Kidney capillary endothelial cell (primary cell): ENCODE measurements at regions not wholly inside any gene's neighbourhood (a gene's known extent, or its start where the extent isn't known, plus 50 kb on each side); places are given as distances from the start of the nearest gene placed in this dataset.
A peak's percentile ranks its signal among the peaks of the same experiment; 100 is the strongest.

Experiments used
- DNase-seq: peaks from one replicate; pipeline ENCODE4 v3.0.0-alpha.2; 2018; ENCODE audit warnings: low spot score

DNA sequence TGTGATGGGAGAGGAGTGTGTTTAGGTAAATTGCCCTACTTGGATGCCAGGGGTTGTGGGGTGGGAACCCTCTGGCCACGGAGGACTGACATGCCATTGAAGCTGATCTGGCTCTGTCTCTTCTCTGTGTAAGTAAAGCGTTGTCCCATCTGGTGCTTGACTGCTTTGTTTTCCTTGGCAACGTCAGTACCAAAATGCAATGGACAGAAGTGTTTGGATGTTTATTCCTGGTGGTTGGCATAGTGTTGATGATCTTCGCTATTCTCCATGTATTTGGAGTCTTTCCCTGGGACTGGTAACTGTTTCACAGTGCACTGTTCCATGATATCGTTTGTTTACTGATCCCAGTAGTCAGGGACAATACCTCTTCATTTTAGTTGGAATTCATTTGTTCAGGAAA, 130.5 kb upstream of the MCTP2 start:
- DNase-seq: no peak

DNA sequence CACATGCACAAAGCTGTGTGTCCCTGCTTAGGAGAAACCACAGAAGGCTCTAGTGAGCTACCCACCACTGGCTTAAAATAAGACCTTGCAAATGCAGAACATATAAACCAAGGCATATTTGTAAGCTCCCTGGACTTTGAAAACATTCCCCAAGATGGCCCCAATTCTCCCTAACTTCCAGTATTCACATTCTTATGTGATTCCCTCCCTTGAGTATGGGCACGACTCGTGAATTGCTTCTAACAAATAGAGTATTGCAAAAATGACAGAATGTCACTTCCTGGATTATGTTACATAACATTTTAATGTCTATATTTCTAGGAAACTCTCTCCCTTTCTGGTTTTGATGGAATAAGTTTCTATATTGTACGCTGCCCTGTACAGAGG, 131.8 kb upstream of the MCTP2 start:
- no peak for DNase-seq

DNA sequence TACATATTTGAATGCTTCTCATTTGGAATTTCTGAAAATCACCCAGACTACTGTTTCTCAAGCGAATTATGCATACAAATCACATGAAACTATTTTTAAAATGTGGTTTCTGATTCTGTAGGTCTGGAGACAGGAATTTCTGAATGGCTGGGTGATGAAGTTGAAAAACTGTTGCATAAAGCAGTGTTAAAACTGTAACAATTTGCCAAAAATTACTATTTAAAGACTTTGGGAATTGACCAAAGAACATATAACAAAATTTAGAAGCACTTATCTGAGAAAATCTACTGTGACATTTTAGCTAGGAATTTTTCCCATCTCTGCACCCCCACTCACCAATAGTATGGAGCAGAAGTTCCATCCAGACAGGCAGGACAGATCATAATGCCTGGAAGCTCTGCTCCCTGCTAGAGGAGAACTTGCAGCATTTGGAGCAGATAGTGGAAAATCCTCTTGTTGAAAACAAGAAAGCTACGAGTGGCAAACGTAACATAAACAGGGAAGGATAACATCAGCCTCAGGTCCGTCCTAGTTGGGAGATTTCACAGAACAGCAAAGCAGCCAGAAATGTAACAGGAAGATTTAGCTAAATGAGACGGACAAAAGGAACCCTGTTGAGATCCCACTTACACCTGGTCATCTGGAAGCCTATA, 132.3 kb upstream of the MCTP2 start:
- no peak for DNase-seq

DNA sequence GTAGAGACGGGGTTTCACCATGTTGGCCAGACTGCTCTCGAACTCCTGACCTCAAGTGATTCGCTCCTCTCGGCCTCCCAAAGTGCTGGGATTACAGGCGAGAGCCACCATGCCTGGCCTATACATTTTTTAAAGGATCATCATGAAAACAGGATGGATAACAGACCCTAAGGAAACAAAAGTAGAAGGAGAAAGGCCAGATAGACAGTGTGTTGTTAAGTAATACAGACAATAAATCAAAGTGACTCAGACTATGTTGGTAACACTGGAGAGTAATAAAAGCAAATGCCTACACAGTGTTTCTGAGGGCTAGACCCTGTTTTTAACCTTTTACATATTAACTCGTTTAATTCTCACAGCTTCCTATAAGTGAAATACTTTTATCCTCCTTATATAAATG, 133.8 kb upstream of the MCTP2 start:
- DNase-seq: no peak

DNA sequence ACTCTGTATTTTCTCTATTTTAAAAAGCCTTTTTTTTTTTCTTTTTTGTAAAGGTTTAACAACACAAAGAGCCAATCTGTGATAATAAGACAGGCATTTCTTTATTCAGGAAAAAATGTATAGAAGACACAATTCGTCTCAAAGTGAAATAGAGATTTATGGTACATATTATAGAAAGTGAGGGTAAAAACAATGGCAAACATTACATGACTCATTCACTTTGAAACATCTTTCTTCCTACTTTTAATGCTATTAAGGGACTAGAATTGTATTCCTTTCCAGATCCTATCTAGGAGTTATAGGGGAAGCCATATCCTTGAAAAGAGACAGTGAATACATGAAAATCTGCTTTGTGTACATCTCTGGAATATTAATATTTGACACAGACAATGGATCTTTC, 137.1 kb upstream of the MCTP2 start:
- no peak for DNase-seq

DNA sequence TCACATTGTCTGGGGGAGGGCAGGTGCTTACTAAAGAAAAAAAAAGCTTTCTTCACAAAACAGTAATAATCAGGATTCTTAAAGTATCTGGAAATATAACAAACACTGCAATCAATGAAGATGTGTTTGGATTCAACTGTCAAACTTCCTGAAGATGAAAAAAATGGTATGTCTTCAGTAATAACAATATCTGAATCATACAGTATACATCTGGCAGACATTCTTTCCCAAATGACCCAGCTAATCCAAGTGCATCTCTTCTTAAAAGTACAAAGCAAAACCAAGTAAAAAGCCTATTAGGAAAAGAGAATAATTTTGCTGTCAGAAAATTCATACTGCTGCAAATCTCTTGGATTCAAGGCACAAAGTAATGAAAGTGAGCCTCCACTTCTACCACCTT, 145.0 kb upstream of the MCTP2 start:
- no peak for DNase-seq

- DNase-seq: peak; percentile 7
These were observed 147.8 kb upstream of the MCTP2 start for GRCh38 chr15:94083467-94084052.

DNA sequence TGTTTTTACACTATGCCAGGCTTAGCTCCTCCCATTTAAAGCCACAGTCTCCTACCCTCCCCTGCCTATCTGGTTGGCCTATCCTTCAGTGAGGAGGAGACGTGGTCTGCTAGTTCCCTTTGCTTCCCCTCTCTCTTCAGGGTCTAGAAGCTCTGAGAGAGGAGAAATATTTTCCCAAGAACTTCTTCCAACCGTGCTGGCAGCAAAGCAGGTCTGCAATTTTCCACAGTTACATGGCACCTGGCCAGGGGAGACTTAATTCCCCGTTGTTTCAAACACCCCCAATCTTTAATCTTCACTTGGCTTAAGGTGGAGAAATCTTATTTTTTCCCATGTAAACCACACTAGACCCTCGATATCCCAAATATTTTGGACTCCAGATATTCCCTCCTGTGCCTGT, 149.5 kb upstream of the MCTP2 start:
- DNase-seq: no peak

- no peak for DNase-seq
These were observed 150.3 kb upstream of the MCTP2 start for GRCh38 chr15:94080989-94081605.

- no peak for DNase-seq
These were observed 150.9 kb upstream of the MCTP2 start for GRCh38 chr15:94080416-94080815.

GRCh38 chr15:94079968-94080367, 151.4 kb upstream of the MCTP2 start:
- DNase-seq: no peak

GRCh38 chr15:94079459-94079858, 151.9 kb upstream of the MCTP2 start:
- DNase-seq: no peak

DNA sequence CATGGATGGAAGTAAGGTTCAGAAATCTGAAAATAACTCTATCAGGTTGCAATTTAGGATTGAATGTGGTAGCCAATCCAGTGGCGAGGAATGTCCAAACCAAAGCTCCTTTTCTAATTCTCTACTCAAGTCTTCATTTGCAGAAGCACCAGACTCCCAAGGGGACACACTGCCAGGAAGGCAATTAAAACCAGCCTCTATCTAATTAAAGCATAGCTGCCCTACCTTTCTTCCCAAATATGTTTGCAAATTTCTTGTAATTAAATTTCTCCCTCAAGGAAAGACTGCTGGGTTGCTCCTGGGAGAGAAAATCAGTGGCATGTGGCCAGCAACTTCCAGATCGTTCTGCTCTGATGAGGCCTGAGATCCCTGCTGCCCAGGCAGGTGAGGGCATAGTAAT, 153.4 kb upstream of the MCTP2 start:
- no peak for DNase-seq

GRCh38 chr15:94075349-94075748, 156.0 kb upstream of the MCTP2 start:
- no peak for DNase-seq

DNA sequence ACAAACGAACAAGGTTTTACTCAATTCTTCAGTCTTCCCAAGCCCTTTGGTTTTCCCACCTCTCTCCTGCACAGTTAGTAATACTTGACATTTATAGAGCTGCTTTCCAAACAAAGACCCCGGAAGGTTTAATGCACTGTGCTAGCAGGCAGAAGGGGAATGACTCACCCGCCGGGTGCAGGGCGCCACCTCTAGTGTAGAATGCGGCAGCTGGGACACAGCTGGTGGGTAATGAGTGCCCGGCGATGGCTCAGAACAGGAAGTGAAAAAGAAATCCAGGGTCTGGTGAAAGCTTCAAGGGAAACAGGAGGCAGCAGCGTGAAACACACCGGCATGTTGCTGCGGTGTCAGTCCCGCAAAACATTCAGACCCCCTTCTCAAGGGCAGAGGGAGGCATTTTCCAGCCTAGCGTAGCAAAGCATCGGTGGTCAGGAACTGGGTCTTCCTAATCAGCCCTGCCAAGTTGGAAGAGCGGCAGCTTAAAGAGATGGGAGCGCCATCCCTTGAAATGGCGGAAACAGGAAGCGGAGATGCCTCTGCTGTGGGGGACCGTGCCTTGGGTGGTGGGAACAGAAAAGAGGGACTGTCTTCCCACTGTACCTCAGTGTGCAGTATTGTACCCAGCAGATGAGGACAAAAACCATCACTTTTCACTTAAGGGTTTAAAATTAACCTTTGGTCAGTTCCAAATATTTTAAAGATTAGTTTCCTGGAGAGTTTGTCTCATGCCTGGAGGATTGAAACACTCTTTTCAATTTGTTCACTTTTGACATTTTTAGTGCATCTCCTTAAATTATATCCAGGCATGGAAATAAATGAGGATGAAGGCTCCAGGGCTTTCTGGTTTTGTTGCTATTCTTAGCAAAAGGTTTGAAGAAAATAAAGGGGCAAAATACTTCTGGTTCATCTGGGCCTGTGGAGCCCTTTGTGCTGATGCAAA, 160.7 kb upstream of the MCTP2 start:
- peak; percentile 5 for DNase-seq

GRCh38 chr15:94069844-94070243, 161.5 kb upstream of the MCTP2 start:
- DNase-seq: no peak

DNA sequence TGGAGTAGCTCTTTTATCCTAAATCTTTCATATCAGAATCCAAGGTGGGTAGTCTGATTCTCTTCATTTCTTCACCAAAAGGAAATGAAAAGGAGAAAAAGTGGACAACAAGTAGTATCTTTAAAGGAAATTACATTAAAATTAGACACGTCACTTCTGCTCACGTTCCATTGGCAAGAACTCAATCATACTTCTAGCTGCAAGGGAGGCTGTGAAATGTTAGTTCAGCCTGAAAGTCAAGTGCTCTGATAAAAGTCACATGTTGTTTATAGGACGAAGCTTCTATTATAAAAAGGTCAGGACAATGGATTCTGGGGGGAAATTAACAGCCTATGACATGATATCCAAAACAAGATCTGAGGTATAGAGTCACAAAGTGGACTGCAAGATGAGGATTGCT, 164.6 kb upstream of the MCTP2 start:
- DNase-seq: no peak

DNA sequence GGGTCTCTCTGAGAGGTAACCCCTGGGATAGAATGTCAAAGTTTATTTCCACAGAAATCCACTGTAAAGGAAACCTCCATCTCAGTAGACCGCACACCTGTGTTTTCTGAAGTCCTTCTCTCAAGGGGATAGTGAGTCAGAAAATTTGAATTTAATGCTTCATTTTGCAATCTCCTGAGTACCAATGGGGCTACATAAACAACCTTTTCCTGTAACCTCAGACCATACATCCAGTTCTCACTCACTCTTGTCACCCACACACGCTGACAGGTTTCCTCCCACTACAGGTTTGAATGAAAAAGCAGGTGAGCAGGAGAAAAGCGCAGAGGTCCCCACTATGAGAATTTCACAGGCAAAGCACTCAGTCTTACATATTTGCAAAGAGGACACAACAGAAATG, 165.3 kb upstream of the MCTP2 start:
- DNase-seq: no peak

- DNase-seq: no peak
These were observed 166.6 kb upstream of the MCTP2 start for GRCh38 chr15:94064676-94065313.

DNA sequence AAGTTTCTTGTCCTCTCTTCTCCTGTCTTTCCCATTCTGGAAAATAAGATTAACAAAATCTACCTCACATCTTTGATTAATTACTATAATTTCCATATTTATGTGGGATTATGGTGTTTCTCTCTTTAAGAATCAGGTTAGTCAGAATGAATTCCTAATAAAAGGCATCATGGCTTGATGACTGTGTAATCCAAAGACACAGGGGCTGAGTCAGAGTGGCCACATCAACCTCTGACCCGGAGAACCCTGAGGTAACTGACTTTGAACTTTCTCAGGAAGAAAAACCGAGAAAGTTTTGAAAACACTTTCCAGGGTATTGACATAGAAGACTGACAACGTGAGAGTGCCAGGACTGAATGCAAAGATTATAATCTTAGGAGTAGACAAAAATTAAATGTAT, 170.3 kb upstream of the MCTP2 start:
- DNase-seq: no peak

GRCh38 chr15:94059013-94059587, 172.3 kb upstream of the MCTP2 start:
- no peak for DNase-seq

- no peak for DNase-seq
These were observed 174.1 kb upstream of the MCTP2 start for GRCh38 chr15:94057305-94057704.
